ENCODE measurements at regions not wholly inside any gene's neighbourhood (a gene's known extent, or its start where the extent isn't known, plus 50 kb on each side); places are given as distances from the start of the nearest gene placed in this dataset.

DNA sequence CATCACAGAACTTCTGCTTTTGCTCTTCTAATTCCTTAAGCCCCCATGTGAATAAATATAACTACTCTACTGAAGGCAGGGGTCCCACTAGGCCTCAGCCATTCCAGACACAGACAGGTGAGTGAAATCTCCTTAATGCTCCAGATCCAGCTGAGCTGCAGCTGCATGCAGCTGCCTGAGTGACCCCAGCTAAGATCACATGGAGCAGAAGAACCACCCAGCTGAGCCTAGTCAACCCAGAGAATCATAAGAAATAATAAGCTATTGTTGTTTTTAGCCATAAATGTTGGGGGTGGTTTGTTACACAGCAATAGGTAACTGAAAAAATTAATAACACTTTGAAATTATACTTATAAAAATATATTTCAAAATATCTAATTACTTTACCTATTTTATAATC, 220.3 kb downstream of the SIPA1L2 start:
- TF ChIP-seq, protein P1, sequence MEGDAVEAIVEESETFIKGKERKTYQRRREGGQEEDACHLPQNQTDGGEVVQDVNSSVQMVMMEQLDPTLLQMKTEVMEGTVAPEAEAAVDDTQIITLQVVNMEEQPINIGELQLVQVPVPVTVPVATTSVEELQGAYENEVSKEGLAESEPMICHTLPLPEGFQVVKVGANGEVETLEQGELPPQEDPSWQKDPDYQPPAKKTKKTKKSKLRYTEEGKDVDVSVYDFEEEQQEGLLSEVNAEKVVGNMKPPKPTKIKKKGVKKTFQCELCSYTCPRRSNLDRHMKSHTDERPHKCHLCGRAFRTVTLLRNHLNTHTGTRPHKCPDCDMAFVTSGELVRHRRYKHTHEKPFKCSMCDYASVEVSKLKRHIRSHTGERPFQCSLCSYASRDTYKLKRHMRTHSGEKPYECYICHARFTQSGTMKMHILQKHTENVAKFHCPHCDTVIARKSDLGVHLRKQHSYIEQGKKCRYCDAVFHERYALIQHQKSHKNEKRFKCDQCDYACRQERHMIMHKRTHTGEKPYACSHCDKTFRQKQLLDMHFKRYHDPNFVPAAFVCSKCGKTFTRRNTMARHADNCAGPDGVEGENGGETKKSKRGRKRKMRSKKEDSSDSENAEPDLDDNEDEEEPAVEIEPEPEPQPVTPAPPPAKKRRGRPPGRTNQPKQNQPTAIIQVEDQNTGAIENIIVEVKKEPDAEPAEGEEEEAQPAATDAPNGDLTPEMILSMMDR (conservative IDR thresholded peaks at IDR 0.05) = no peak
- TF ChIP-seq ZFX (IDR thresholded peaks at IDR 0.05) = no peak
- H3K27ac ChIP-seq = no peak overlapping the region

DNA sequence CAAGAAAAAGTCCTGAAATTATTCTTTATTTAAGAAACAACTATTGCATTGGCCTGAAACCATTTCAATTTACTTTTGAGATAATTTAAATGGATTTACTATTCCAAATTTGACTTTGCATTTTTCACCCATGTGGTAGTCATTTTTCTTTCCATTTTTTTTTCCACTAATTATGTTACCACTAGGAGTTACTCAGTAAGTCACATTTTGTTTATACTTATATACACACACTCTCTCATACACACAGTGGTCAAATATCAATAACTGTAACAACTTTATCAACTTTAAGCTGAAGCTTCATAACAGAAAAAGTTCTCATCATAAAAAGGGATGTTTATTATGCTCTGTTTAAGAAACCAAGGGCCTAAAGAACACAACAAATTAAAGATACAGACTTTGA, 222.8 kb downstream of the SIPA1L2 start:
- TF ChIP-seq, protein P1 (conservative IDR thresholded peaks at IDR 0.05) = no peak
- TF ChIP-seq ZFX (IDR thresholded peaks at IDR 0.05) = no peak
- H3K27ac ChIP-seq = no peak overlapping the region

DNA sequence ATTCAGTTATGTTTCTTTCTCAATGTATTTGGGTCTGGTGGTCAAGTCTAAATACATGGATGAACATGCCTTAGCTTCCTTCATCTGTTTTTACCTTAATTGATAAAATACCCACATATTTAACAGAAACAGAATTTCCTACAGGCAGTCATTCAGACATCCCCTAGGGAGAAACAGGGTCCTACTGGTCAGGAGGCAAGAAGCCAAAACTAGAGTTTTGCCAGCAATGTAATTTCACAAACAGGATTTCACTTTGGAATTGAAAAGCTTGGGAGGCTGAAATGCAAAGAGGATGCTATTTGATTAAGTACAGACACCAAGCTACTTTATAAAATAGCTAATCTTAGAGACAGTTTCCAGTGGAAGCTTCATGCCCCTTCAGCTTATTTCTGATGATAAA, 224.2 kb downstream of the SIPA1L2 start:
- TF ChIP-seq, protein P1 (conservative IDR thresholded peaks at IDR 0.05) = no peak
- no peak for TF ChIP-seq ZFX (IDR thresholded peaks at IDR 0.05)
- no peak overlapping the region for H3K27ac ChIP-seq

DNA sequence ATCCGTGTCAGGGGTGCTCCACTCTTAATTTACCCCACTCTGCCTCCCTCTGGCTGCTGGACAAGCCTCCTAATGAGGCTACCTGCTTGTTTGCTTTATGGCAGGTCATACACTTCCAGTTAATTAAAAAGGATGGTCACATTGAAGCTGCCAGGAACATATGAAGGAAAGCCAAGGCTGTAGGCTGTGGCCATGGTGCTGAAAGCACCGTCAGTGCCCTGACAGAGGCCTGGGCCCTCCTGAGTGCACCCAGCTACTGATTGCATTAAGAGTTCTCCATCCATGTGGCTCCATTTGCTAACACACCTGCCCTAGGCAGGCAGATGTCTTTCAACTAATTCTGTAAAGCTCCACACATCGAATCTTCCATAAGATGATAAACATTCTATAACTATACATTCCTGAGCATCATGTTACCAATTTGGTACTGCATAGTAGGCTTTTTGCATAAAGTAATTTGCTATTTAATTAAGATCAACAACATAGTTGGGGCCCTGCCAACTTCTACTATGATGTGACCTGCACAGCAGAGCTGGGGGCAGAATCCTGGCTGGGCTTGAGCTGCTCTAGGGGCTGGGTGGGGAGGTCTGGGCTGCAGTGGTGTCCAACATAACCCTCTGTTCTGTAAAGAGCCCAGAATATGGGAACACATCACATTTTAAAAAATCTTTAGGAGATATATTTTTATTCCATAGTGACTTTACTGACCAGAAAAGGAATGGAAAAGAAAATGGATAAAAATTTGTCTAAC, 224.8 kb downstream of the SIPA1L2 start:
- H3K27ac ChIP-seq = no peak overlapping the region

DNA sequence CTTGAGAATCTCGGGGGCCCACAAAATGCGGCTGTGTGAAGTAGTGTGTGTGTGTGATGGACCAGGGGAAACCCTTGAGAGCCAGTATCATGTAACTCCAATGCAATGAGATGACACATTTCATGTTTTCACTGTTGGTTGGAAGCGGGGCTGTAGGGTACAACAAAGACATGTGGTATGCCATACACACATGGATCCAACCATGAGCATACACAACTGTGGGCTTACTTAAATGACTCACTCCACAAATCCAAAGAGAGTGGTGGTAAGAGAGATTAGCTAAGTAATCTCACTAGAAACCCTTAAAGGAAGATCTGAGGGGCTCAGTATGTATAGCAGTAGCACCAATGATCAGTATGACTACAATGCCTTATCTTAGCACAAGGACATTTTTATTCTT, 225.7 kb downstream of the SIPA1L2 start:
- no peak overlapping the region for H3K27ac ChIP-seq
- TF ChIP-seq ZFX (IDR thresholded peaks at IDR 0.05) = no peak
- TF ChIP-seq, protein P1 (conservative IDR thresholded peaks at IDR 0.05) = no peak

More for the DNA sequence above, 224.8 kb downstream of the SIPA1L2 start:
- TF ChIP-seq, protein P1 (conservative IDR thresholded peaks at IDR 0.05) = no peak
- no peak for TF ChIP-seq ZFX (IDR thresholded peaks at IDR 0.05)

DNA sequence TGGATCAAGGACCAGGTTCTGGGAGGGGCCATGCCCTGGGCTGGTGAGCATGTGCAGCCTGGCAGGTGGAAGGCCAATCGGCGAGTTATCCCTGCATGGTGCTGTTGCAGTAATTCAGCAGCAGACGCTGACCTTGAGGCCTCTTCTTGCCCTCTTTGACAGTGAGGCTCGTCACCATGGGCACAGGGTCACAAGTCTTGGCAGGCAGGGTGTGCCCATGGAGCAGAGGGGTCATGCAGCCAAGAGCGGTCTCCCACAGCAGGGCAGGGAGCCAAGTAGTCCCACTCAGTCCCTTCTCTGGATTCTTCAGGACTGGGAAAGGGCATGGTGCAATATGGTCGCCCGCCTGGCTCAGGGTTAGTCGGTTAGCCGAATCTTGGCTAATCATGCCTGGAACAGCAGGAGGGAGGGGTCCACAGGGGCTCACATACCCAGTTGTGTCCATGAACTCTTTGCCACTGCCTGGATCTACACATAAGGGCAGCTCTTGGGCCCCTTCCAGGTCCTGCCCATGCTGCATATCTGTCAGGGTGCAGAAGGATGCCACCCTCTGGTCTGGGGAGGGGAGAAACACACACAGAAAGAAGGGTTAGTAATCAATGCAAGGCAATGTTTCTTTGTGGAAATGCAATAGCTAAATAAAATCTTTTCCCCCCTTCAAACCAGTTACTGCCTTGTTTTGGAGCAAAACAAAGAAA, 226.8 kb downstream of the SIPA1L2 start:
- TF ChIP-seq ZFX (IDR thresholded peaks at IDR 0.05) = no peak
- TF ChIP-seq, protein P1 (conservative IDR thresholded peaks at IDR 0.05) = no peak
- H3K27ac ChIP-seq = no peak overlapping the region

DNA sequence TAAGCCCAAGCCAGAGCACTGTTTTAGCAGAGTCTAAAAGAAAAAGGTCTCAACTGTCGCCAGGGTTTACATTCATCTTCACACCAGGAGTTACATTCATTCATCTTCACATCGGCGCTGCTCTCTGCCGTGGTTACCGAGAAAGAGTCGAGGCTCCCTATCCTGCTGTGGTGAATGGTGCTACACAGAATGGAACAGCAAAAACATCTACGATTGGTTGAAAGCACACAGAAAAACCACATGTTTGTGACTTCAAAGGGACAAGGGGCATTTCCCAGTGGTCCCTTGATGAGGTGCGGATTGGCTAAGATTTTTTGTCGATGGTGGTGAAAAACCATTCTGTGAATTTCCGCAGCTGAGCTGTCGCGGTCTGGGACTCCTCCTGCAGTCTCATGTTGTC, 231.1 kb downstream of the SIPA1L2 start:
- no peak overlapping the region for H3K27ac ChIP-seq
- TF ChIP-seq ZFX (IDR thresholded peaks at IDR 0.05) = no peak
- TF ChIP-seq, protein P1 (conservative IDR thresholded peaks at IDR 0.05) = no peak

Data from C4-2B (cell line).